Ovary (tissue), 3 donors: ENCODE measurements at regions not wholly inside any gene's neighbourhood (a gene's known extent, or its start where the extent isn't known, plus 50 kb on each side); places are given as distances from the start of the nearest gene placed in this dataset.

Experiments
- POLR2A ChIP-seq: fragments of 450-650 bp; IDR thresholded peaks from one replicate; pipeline ENCODE4 v1.6.1; 2017; ENCODE audit warnings: antibody characterized with exemption, mild to moderate bottlenecking, moderate library complexity
- TF ChIP-seq, protein P1 (sequence below), 3 donors: fragments of 450-650 bp in 2 of 3; fragments of 200-600 bp in 1 of 3; IDR thresholded peaks; one replicate each; pipeline versions ENCODE4 v1.5.1 to v1.8.0; 2016 to 2022; ENCODE audit warnings: antibody characterized with exemption in 3 of 3, mild to moderate bottlenecking in 1 of 3
- donor health status: DM: no; HTN: no; CAD: no.

DNA sequence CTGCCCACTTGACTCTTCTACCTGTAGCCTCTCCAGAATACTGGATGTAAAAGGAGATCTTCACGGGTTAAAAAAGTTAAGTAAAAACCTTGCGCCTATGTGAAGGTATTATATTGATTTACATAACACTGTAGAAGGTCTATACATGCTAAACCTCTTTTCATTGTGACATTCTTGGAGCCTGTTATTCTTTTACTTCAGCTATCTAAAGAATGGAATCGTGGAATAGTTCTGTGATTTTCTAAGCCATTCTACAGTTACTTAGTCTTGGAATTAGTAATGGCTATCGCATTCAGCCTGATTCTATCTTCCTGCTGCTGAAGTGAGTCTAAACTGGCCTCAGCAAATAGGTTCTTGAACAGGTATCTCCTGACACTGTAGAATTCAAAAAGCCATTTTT, 430.0 kb upstream of the DPH6 start:
- TF ChIP-seq, protein P1, sequence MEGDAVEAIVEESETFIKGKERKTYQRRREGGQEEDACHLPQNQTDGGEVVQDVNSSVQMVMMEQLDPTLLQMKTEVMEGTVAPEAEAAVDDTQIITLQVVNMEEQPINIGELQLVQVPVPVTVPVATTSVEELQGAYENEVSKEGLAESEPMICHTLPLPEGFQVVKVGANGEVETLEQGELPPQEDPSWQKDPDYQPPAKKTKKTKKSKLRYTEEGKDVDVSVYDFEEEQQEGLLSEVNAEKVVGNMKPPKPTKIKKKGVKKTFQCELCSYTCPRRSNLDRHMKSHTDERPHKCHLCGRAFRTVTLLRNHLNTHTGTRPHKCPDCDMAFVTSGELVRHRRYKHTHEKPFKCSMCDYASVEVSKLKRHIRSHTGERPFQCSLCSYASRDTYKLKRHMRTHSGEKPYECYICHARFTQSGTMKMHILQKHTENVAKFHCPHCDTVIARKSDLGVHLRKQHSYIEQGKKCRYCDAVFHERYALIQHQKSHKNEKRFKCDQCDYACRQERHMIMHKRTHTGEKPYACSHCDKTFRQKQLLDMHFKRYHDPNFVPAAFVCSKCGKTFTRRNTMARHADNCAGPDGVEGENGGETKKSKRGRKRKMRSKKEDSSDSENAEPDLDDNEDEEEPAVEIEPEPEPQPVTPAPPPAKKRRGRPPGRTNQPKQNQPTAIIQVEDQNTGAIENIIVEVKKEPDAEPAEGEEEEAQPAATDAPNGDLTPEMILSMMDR (IDR thresholded peaks at IDR 0.05), result no peak
- no peak for TF ChIP-seq POLR2A
